GM19452 (cell line): ENCODE measurements at regions not wholly inside any gene's neighbourhood (a gene's known extent, or its start where the extent isn't known, plus 50 kb on each side); places are given as distances from the start of the nearest gene placed in this dataset.

Experiments
- ATAC-seq: cut with Tn5 transposase; IDR thresholded peaks from one replicate; pipeline ENCODE4 v1.9.1; 2021; ENCODE audit not compliant: unreplicated experiment

GRCh38 chr17:69981441-69981840 lies 93.6 kb upstream of the KCNJ16 start:
- no peak for ATAC-seq

DNA sequence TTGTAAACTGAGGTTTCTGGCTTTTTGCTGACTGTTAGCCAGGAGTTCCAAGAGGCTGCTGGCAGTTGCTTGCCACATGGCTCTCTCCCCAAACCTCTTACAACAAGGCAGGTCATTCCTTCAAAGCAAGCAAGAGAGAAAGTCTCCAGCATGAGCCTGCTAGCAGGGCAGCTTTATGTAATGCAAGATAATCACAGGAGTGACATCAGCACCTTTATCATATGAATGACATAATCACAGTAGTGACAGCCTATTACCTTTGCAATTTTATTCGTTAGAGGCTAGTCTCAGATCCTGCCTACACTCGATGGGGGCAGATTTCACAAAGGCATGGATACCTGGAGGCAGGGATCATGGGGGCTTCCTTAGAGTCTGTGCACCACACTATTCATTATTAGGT lies 79.5 kb upstream of the KCNJ16 start:
- ATAC-seq = no peak

GRCh38 chr17:69997332-69997731 lies 77.7 kb upstream of the KCNJ16 start:
- no peak for ATAC-seq

GRCh38 chr17:69999253-69999652 lies 75.8 kb upstream of the KCNJ16 start:
- ATAC-seq = no peak

GRCh38 chr17:70006159-70006558 lies 68.9 kb upstream of the KCNJ16 start:
- no peak for ATAC-seq

DNA sequence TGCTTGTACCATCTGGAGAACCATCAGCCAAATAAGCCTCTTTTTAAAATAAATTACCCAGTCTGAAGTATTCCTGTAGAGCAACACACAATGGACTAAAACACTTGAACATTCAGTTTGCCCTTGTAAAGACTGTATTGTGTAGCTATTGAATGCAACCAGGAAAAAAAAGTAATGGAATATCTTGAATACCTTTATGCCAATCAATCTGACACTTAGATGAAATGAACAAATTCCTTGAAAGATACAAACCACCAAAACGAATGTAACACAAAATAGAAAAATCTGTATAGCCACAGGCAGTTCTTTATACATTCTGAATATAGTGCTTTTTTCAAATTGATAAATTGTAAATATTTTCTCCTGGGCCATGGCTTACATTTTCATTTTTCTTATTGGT lies 63.3 kb upstream of the KCNJ16 start:
- no peak for ATAC-seq

DNA sequence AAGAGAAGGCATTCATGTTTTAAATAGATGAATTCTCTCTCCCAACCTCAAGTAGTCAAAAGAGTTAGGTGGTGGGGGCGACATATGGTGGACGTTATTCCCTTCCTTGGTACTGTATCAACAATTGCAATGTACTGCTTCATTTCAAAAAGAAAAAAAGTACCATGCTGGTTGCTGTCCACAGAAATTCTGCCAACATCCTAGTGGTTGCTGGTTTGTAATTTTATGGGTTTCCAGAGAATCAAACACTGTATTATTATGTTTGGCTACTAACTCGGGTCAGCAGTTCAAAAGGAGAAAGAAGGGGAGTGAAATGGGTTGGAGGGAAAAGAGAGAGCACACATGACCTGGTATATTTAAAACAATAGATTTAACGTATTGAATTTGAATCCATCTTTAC lies 61.1 kb upstream of the KCNJ16 start:
- no peak for ATAC-seq

DNA sequence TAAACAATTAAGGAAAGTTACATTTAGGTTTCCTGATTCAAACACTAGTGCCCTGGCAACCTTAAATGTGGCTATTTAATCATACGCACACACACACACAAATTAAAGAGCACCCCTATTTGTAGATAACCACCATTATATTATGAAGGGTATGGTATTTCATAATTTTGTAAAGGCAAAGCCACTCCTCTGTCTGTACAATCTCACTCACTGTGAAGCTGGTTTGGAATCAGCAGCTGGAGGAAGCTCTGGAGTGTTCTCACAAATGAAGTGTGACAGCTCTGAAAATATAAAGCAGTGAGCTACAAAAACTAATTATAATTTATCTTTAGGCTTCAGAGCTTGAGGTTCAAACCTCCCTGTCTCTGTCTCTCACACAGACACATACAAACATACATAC lies 57.9 kb upstream of the KCNJ16 start:
- ATAC-seq = no peak

DNA sequence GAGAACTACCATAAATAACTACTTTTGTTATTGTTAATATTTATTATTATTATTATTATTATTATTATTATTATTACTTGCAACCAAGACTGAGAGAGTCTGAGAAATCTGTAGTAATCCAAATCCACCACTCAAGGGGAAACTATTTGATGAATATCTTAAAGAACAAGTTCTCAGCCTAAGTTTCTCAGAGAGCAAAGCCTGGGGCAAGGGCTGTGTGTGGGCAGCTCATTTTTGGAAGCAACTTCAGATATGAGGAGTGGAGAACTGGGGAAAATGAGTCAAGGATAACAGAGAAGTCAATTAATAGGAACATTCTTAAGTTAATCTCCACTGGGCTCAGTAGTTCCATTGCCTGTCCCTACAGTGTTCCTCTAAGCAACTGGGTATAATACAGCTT lies 57.1 kb upstream of the KCNJ16 start:
- no peak for ATAC-seq

- no peak for ATAC-seq
Measured at GRCh38 chr17:70021726-70022125, 53.3 kb upstream of the KCNJ16 start.

DNA sequence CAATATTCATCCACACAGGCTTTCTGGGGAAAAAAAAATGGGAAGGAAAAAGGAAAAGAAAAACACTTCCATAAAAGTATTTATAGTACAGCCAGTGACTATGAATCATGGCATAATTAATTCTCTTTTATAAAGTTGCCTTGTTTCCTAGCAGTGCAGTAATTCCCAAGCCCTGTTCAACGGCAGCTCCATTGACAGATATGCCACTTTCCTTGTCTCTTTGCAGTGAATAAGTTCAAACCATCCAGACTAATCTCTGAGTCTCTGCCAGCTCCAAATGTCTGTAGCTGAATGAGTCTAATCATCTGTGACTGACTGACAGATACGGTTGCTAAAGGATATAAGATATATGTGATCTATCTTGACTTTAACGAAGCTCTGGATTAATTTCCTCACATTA lies 52.9 kb upstream of the KCNJ16 start:
- ATAC-seq = no peak

GRCh38 chr17:70024253-70024652 lies 50.8 kb upstream of the KCNJ16 start:
- no peak for ATAC-seq
